GM19043 (cell line): ENCODE measurements at regions not wholly inside any gene's neighbourhood (a gene's known extent, or its start where the extent isn't known, plus 50 kb on each side); places are given as distances from the start of the nearest gene placed in this dataset.
A peak's percentile ranks its signal among the peaks of the same experiment; 100 is the strongest.

Experiments used
- ATAC-seq: cut with Tn5 transposase; IDR thresholded peaks from one replicate; pipeline ENCODE4 v1.9.1; 2021; ENCODE audit warnings: low read depth; ENCODE audit not compliant: unreplicated experiment

GRCh38 chr13:22144806-22145205 is 473.9 kb downstream of the FGF9 start:
- no peak for ATAC-seq

- no peak for ATAC-seq
Observed at GRCh38 chr13:22148187-22148586, 477.3 kb downstream of the FGF9 start.

- no peak for ATAC-seq
Observed at GRCh38 chr13:22152751-22153150, 481.9 kb downstream of the FGF9 start.

- ATAC-seq: no peak
Observed at GRCh38 chr13:22154041-22154440, 483.2 kb downstream of the FGF9 start.

- ATAC-seq: peak; percentile 75
Observed at GRCh38 chr13:22161871-22162270, 491.0 kb downstream of the FGF9 start.

- ATAC-seq: no peak
Observed at GRCh38 chr13:22162889-22163288, 492.0 kb downstream of the FGF9 start.

- no peak for ATAC-seq
Observed at GRCh38 chr13:22168437-22169190, 497.7 kb downstream of the FGF9 start.

- ATAC-seq: no peak
Observed at GRCh38 chr13:22169473-22169872, 498.6 kb downstream of the FGF9 start.

GRCh38 chr13:22173610-22174009 is 502.7 kb downstream of the FGF9 start:
- no peak for ATAC-seq

- no peak for ATAC-seq
Observed at GRCh38 chr13:22175241-22175640, 504.4 kb downstream of the FGF9 start.

GRCh38 chr13:22175815-22176214 is 504.9 kb downstream of the FGF9 start:
- no peak for ATAC-seq

- ATAC-seq: no peak
Observed at GRCh38 chr13:22176968-22177520, 506.2 kb downstream of the FGF9 start.

GRCh38 chr13:22178878-22179277 is 508.0 kb downstream of the FGF9 start:
- no peak for ATAC-seq

GRCh38 chr13:22187329-22187728 is 516.5 kb downstream of the FGF9 start:
- ATAC-seq: no peak

- no peak for ATAC-seq
Observed at GRCh38 chr13:22189176-22190048, 518.5 kb downstream of the FGF9 start.

- no peak for ATAC-seq
Observed at GRCh38 chr13:22193070-22193469, 522.2 kb downstream of the FGF9 start.

- no peak for ATAC-seq
Observed at GRCh38 chr13:22194106-22194805, 523.4 kb downstream of the FGF9 start.

GRCh38 chr13:22195726-22196125 is 524.9 kb downstream of the FGF9 start:
- no peak for ATAC-seq

- no peak for ATAC-seq
Observed at GRCh38 chr13:22196777-22197176, 525.9 kb downstream of the FGF9 start.

GRCh38 chr13:22198001-22198400 is 527.1 kb downstream of the FGF9 start:
- no peak for ATAC-seq
